Vagina (tissue), 2 donors: ENCODE measurements at regions not wholly inside any gene's neighbourhood (a gene's known extent, or its start where the extent isn't known, plus 50 kb on each side); places are given as distances from the start of the nearest gene placed in this dataset.

Experiments used
- CTCF ChIP-seq, 3 experiments: fragments of 450-650 bp in 2 of 3; fragments of 200-600 bp in 1 of 3; sonication (generic) in 1 of 3; IDR thresholded peaks; one replicate each; pipeline ENCODE4 v1.5.1; 2017 to 2019; ENCODE audit warnings: antibody characterized with exemption in 3 of 3, mild to moderate bottlenecking in 2 of 3, moderate library complexity in 2 of 3
- POLR2AphosphoS5 ChIP-seq, 2 donors: sonication (generic); formaldehyde crosslinking; IDR thresholded peaks; one replicate each; pipeline ENCODE4 v1.9.0; 2017; ENCODE audit warnings: antibody characterized with exemption in 2 of 2, mild to moderate bottlenecking in 2 of 2, low read depth in 1 of 2; ENCODE audit not compliant: insufficient read depth in 1 of 2

DNA sequence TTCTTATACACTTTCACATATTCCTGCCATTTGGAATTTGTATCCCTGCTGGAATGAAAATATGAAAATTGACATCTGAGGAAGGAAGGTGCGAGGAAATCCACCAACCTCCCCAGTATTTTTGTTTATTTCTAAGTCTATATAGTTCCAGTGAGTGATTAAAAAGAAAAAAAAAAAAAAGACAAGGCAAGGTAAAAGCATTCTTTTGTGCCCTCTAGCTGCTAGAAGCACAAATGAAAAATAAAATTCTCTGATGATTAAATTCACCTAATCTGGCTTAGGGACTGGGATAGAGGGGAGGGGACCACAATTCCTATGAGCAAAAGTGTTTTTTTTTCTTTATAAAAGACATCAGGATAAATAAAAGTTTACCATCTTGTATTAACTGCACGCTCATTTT is 370.9 kb downstream of the NR2F2 start:
- TF ChIP-seq CTCF (IDR thresholded peaks at IDR 0.05) (no peak), POLR2AphosphoS5 (IDR thresholded peaks at IDR 0.05; ENCODE audit: insufficient read depth in 1 of 2, low read depth in 1 of 2) (no peak)
